H9 (cell line): ENCODE measurements at regions not wholly inside any gene's neighbourhood (a gene's known extent, or its start where the extent isn't known, plus 50 kb on each side); places are given as distances from the start of the nearest gene placed in this dataset.

Experiments
- DNase-seq: peaks from one replicate; pipeline ENCODE4 v3.0.0-alpha.2; 2017
- H2AFZ ChIP-seq: one replicate; pipeline ENCODE4 v1.6.1; 2013; ENCODE audit warnings: mild to moderate bottlenecking, low read length, control low read depth, moderate library complexity
- H2AK5ac ChIP-seq: 2 replicates; pipeline ENCODE4 v1.6.1; 2013; ENCODE audit warnings: low read length, control low read depth, mixed read lengths; ENCODE audit not compliant: insufficient read length
- H2BK120ac ChIP-seq: one replicate; pipeline ENCODE4 v1.6.1; 2013; ENCODE audit warnings: low read depth, mild to moderate bottlenecking, low read length, control low read depth, inconsistent platforms; ENCODE audit not compliant: poor library complexity, severe bottlenecking
- H2BK12ac ChIP-seq: 2 replicates; pipeline ENCODE4 v1.6.1; 2013; ENCODE audit warnings: low read length, control low read depth, mixed read lengths, low read depth; ENCODE audit not compliant: insufficient read length
- H2BK15ac ChIP-seq: 2 replicates; pipeline ENCODE4 v1.6.1; 2013; ENCODE audit warnings: low read depth, low read length, control low read depth
- H2BK20ac ChIP-seq: one replicate; pipeline ENCODE4 v1.6.1; 2013; ENCODE audit warnings: low read depth, mild to moderate bottlenecking, low read length, control low read depth, inconsistent platforms; ENCODE audit not compliant: poor library complexity, severe bottlenecking
- H2BK5ac ChIP-seq: 2 replicates; pipeline ENCODE4 v1.6.1; 2013; ENCODE audit warnings: low read length, control low read depth, mixed read lengths; ENCODE audit not compliant: insufficient read length
- H3K14ac ChIP-seq: 2 replicates; pipeline ENCODE4 v1.6.1; 2013; ENCODE audit warnings: low read length, control low read depth; ENCODE audit not compliant: insufficient read depth
- H3K18ac ChIP-seq: 2 replicates; pipeline ENCODE4 v1.6.1; 2013; ENCODE audit warnings: low read depth, mild to moderate bottlenecking, mixed read lengths, low read length, control low read depth; ENCODE audit not compliant: insufficient read length
- H3K23ac ChIP-seq: 2 replicates; pipeline ENCODE4 v1.6.1; 2013; ENCODE audit warnings: low read length, control low read depth, mixed read lengths, low read depth; ENCODE audit not compliant: insufficient read length
- H3K23me2 ChIP-seq: 2 replicates; pipeline ENCODE4 v1.6.1; 2013; ENCODE audit warnings: low read depth, mild to moderate bottlenecking, mixed read lengths, low read length, control low read depth; ENCODE audit not compliant: insufficient read length, poor library complexity, severe bottlenecking
- H3K27ac ChIP-seq: 2 replicates; pipeline ENCODE4 v1.5.1; 2013; ENCODE audit warnings: low read length, control low read depth, mixed read lengths, low read depth; ENCODE audit not compliant: insufficient read length
- H3K27me3 ChIP-seq: 2 replicates; pipeline ENCODE4 v1.6.1; 2013; ENCODE audit warnings: low read length, control low read depth, inconsistent platforms; ENCODE audit not compliant: insufficient read depth
- H3K4ac ChIP-seq: 2 replicates; pipeline ENCODE4 v1.6.1; 2013; ENCODE audit warnings: low read depth, mild to moderate bottlenecking, control low read depth, inconsistent platforms, low read length, moderate library complexity
- H3K4me1 ChIP-seq: 2 replicates; pipeline ENCODE4 v1.6.1; 2013; ENCODE audit warnings: low read length, control low read depth, inconsistent platforms; ENCODE audit not compliant: insufficient read depth
- H3K4me2 ChIP-seq: 2 replicates; pipeline ENCODE4 v1.6.1; 2013; ENCODE audit warnings: low read length, control low read depth, mixed read lengths; ENCODE audit not compliant: insufficient read length, insufficient read depth
- H3K56ac ChIP-seq: 2 replicates; pipeline ENCODE4 v1.6.1; 2013; ENCODE audit warnings: low read depth, mild to moderate bottlenecking, mixed read lengths, low read length, control low read depth; ENCODE audit not compliant: insufficient read length
- H3K79me1 ChIP-seq: 2 replicates; pipeline ENCODE4 v1.6.1; 2013; ENCODE audit warnings: low read depth, mild to moderate bottlenecking, moderate library complexity, low read length, control low read depth, inconsistent platforms; ENCODE audit not compliant: insufficient read depth, poor library complexity, severe bottlenecking
- H3K79me2 ChIP-seq: 2 replicates; pipeline ENCODE4 v1.6.1; 2013; ENCODE audit warnings: low read length, control low read depth, inconsistent platforms; ENCODE audit not compliant: insufficient read depth
- H3K9ac ChIP-seq: 2 replicates; pipeline ENCODE4 v1.6.1; 2013; ENCODE audit warnings: low read length, control low read depth, mixed read lengths; ENCODE audit not compliant: insufficient read length; ENCODE audit errors: extremely low read depth
- H3K9me3 ChIP-seq: one replicate; pipeline ENCODE4 v1.6.1; 2013; ENCODE audit warnings: low read depth, low read length, inconsistent platforms; ENCODE audit not compliant: control insufficient read depth
- H3T11ph ChIP-seq: one replicate; pipeline ENCODE4 v1.6.1; 2013; ENCODE audit warnings: mild to moderate bottlenecking, low read length, control low read depth, inconsistent platforms
- H4K20me1 ChIP-seq: one replicate; pipeline ENCODE4 v1.6.1; 2013; ENCODE audit not compliant: control insufficient read depth, insufficient read length, insufficient read depth
- H4K5ac ChIP-seq: 2 replicates; pipeline ENCODE4 v1.6.1; 2013; ENCODE audit warnings: low read depth, mild to moderate bottlenecking, mixed read lengths, low read length, control low read depth; ENCODE audit not compliant: insufficient read length
- H4K8ac ChIP-seq: replicated peaks from 2 replicates; pipeline ENCODE4 v1.6.1; 2013; ENCODE audit warnings: low read length, control low read depth, mixed read lengths, low read depth; ENCODE audit not compliant: insufficient read length
- H4K91ac ChIP-seq: 2 replicates; pipeline ENCODE4 v1.6.1; 2013; ENCODE audit warnings: low read depth, mild to moderate bottlenecking, moderate library complexity, mixed read lengths, low read length, control low read depth; ENCODE audit not compliant: insufficient read length
- H3K27ac Mint-ChIP-seq, 3 experiments: 2 replicates in 2 of 3; 3 replicates in 1 of 3; pipeline ENCODE4 v1.8.0; 2020 to 2021; ENCODE audit warnings: mixed read lengths in 3 of 3, mild to moderate bottlenecking in 1 of 3, moderate library complexity in 1 of 3
- H3K27me3 Mint-ChIP-seq: 2 replicates; pipeline ENCODE4 v1.8.0; 2021; ENCODE audit warnings: low read depth, mild to moderate bottlenecking, moderate library complexity, mixed read lengths
- H3K36me3 Mint-ChIP-seq, 3 experiments: 2 replicates in 2 of 3; 3 replicates in 1 of 3; pipeline ENCODE4 v1.8.0; 2020 to 2021; ENCODE audit warnings: low read depth in 3 of 3, mixed read lengths in 3 of 3; ENCODE audit not compliant: insufficient read depth in 1 of 3
- H3K4me1 Mint-ChIP-seq, 2 experiments: 2 replicates each; pipeline ENCODE4 v1.8.0; 2020; ENCODE audit warnings: mixed read lengths in 2 of 2
- H3K4me3 Mint-ChIP-seq, 2 experiments: 2 replicates in 1 of 2; 3 replicates in 1 of 2; pipeline ENCODE4 v1.8.0; 2020 to 2021; ENCODE audit warnings: mild to moderate bottlenecking in 2 of 2, mixed read lengths in 2 of 2, moderate library complexity in 1 of 2
- H3K9me3 Mint-ChIP-seq, 2 experiments: 2 replicates in 1 of 2; 3 replicates in 1 of 2; pipeline ENCODE4 v1.8.0; 2020; ENCODE audit warnings: mild to moderate bottlenecking in 2 of 2, mixed read lengths in 2 of 2, moderate library complexity in 1 of 2
- WGBS: extraction: QIAGEN DNeasy Blood & Tissue Kit; methylation state at CpG from one replicate; pipeline ENCODE4 v1.1.7; 2013; ENCODE audit warnings: missing lambda C conversion rate, low lambda C conversion rate, mixed read lengths; ENCODE audit not compliant: insufficient read length; ENCODE audit errors: extremely low coverage; 5-methylcytosine and 5-hydroxymethylcytosine counted together
- TF ChIP-seq, protein P1 (sequence below): fragments of 200-600 bp; sonication (generic); conservative IDR thresholded peaks from 3 replicates; pipeline ENCODE4 v1.8.0; 2021; ENCODE audit warnings: antibody characterized with exemption, mild to moderate bottlenecking

DNA sequence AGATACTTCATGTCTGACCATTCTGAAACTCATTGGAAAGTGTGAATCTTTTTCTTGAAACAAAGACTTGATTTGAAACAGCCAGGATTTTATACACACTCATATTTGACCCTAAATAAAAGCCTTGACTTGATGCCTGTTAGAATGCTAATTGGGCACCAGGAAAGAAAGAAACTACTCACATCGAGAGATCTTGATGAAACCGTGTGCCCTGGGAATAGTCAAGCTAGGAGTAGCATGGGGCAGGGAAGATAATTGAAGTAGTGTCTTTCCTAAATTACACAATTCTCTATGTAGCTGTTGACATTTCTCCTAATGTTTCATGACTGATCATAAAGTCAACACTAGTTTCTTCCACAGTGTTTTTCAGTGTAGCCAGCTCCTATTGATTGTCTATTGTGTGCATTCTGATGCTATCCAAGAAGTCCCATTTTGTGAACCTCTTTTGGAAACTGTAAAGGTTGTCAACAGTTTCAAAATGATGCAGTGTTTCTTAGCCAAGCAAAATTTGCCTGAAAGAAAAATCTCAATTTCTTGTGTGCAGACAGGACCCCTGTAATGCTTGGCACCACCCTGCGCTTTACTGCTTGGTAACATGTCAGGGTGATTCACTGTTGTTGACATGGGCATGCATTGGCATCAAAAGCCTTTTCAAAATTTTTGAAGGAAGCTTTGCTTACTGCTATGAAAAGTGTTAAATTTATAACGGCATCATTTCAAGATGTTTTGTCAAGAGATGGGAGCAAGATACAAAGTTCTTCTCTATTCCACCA lies 52.5 kb upstream of the OTOL1 start:
- Histone ChIP-seq H3K4ac (no peak overlapping the region), H4K20me1 (no peaks in the 10 kb centered on the region), H2BK20ac (no peak overlapping the region), H3K18ac (no peak overlapping the region), H3K27me3 (no peaks in the 10 kb centered on the region), H3K9me3 (no peaks in the 10 kb centered on the region), H3K4me1 (no peaks in the 10 kb centered on the region), H2BK120ac (no peak overlapping the region), H3K79me2 (no peaks in the 10 kb centered on the region), H4K5ac (no peak overlapping the region), H3K14ac (no peak overlapping the region), H3K56ac (no peak overlapping the region), H3K9ac (no peak overlapping the region), H2BK15ac (no peak overlapping the region), H2BK5ac (no peak overlapping the region), H2BK12ac (no peak overlapping the region), H4K91ac (no peak overlapping the region), H3K23ac (no peak overlapping the region), H3K23me2 (no peaks in the 10 kb centered on the region), H3K79me1 (no peaks in the 10 kb centered on the region), H3K4me2 (no peak overlapping the region), H3K27ac (no peak overlapping the region), H3T11ph (no peak overlapping the region), H2AFZ (no peak overlapping the region), H4K8ac (no peak overlapping the region), H2AK5ac (no peak overlapping the region)
- Mint-ChIP-seq H3K9me3 (no peaks in the 10 kb centered on the region), H3K4me1 (peaks cover 8 to 9% of the 10 kb centered on the region in 2 experiments), H3K27ac (no peak overlapping the region), H3K36me3 (no peaks in the 10 kb centered on the region), H3K27me3 (no peaks in the 10 kb centered on the region), H3K4me3 (no peak overlapping the region)
- TF ChIP-seq, protein P1, sequence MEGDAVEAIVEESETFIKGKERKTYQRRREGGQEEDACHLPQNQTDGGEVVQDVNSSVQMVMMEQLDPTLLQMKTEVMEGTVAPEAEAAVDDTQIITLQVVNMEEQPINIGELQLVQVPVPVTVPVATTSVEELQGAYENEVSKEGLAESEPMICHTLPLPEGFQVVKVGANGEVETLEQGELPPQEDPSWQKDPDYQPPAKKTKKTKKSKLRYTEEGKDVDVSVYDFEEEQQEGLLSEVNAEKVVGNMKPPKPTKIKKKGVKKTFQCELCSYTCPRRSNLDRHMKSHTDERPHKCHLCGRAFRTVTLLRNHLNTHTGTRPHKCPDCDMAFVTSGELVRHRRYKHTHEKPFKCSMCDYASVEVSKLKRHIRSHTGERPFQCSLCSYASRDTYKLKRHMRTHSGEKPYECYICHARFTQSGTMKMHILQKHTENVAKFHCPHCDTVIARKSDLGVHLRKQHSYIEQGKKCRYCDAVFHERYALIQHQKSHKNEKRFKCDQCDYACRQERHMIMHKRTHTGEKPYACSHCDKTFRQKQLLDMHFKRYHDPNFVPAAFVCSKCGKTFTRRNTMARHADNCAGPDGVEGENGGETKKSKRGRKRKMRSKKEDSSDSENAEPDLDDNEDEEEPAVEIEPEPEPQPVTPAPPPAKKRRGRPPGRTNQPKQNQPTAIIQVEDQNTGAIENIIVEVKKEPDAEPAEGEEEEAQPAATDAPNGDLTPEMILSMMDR = no peak
- WGBS = no CpG with 5 or more reads among the region's 4 CpGs
- DNase-seq = no peak
